ENCODE measurements at regions not wholly inside any gene's neighbourhood (a gene's known extent, or its start where the extent isn't known, plus 50 kb on each side); places are given as distances from the start of the nearest gene placed in this dataset.

DNA sequence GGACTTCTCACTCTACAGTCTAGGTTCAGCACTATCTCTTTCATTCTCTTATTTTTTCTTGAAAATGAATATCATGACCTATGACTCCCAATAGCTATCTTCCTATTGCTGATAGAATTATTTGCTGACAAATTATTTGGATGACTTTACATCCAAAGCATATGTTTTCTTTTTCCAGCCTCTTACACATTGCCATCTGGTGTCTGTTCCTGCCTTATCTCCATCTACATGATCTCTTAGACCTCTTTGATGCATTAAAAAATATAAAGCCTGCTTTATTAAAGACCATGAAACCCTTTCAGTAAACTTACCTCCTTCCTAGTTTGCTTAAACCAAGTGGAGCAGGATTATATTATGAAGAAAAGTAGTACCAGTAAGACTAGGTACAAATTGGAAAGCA is 700.9 kb upstream of the CXADR start:
- TF ChIP-seq TAF1 (IDR thresholded peaks at IDR 0.05; ENCODE audit: low read depth, low read length) (no peak), POLR2A (IDR thresholded peaks at IDR 0.05; ENCODE audit: low read depth, low read length) (no peak), POLR2AphosphoS5 (IDR thresholded peaks at IDR 0.05; ENCODE audit: low read depth, low read length) (no peak), PAX5 (IDR thresholded peaks at IDR 0.05; ENCODE audit: insufficient read depth, low read length, severe bottlenecking) (no peak), SPI1 (IDR thresholded peaks at IDR 0.05; ENCODE audit: low read depth, low read length) (no peak)
